Gastroesophageal sphincter (tissue), 4 donors: ENCODE measurements at regions not wholly inside any gene's neighbourhood (a gene's known extent, or its start where the extent isn't known, plus 50 kb on each side); places are given as distances from the start of the nearest gene placed in this dataset.
"Not testable (repeated sequence)": the region's sequence is repeated elsewhere in the genome, so short reads cannot be mapped to it uniquely, and the experiment has no call there.

Experiments used
- ATAC-seq: fragments of 150-250 bp; one replicate; pipeline ENCODE4 v1.9.1; 2016; ENCODE audit warnings: mild to moderate bottlenecking, moderate library complexity
- H3K27ac ChIP-seq, 4 donors: fragments of 200-600 bp; sonication (generic) in 3 of 4; 1 replicate in 3 of 4; 2 replicates in 1 of 4; pipeline ENCODE4 v1.5.1; 2016 to 2019
- H3K27me3 ChIP-seq: fragments of 200-600 bp; sonication (generic); one replicate; pipeline ENCODE4 v1.5.1; 2019
- H3K36me3 ChIP-seq, 2 donors: fragments of 200-600 bp; sonication (generic); one replicate each; pipeline ENCODE4 v1.5.1; 2019; ENCODE audit warnings: control low read depth in 1 of 2
- H3K4me1 ChIP-seq, 3 donors: fragments of 200-600 bp; sonication (generic); 1 replicate in 2 of 3; 2 replicates in 1 of 3; pipeline ENCODE4 v1.5.1; 2016 to 2019; ENCODE audit warnings: control low read depth in 2 of 3
- H3K4me3 ChIP-seq, 2 donors: fragments of 200-600 bp; sonication (generic); one replicate each; pipeline ENCODE4 v1.5.1; 2019; ENCODE audit warnings: mild to moderate bottlenecking in 1 of 2, moderate library complexity in 1 of 2
- H3K9me3 ChIP-seq, 3 donors: fragments of 200-600 bp; sonication (generic); one replicate each; pipeline ENCODE4 v1.5.1; 2017 to 2019; ENCODE audit warnings: control low read depth in 2 of 3
- CTCF ChIP-seq, 4 experiments: fragments of 200-600 bp in 2 of 4; fragments of 450-650 bp in 2 of 4; sonication (generic) in 1 of 4; IDR thresholded peaks; one replicate each; pipeline ENCODE4 v1.5.1; 2017 to 2019; ENCODE audit warnings: antibody characterized with exemption in 4 of 4, mild to moderate bottlenecking in 2 of 4, moderate library complexity in 2 of 4
- EP300 ChIP-seq: sonication (generic); formaldehyde crosslinking; IDR thresholded peaks from one replicate; pipeline ENCODE4 v1.6.1; 2017; ENCODE audit warnings: antibody characterized with exemption, mild to moderate bottlenecking
- POLR2A ChIP-seq, 2 donors: fragments of 450-650 bp; IDR thresholded peaks; one replicate each; pipeline ENCODE4 v1.6.1; 2017; ENCODE audit warnings: antibody characterized with exemption in 2 of 2, mild to moderate bottlenecking in 2 of 2, moderate library complexity in 1 of 2
- POLR2AphosphoS5 ChIP-seq: sonication (generic); formaldehyde crosslinking; IDR thresholded peaks from one replicate; pipeline ENCODE4 v1.6.1; 2017; ENCODE audit warnings: antibody characterized with exemption
- WGBS, 2 donors: methylation state at CpG; one replicate each; pipeline ENCODE4 v1.1.5; 2018; ENCODE audit warnings: low coverage in 1 of 2; 5-methylcytosine and 5-hydroxymethylcytosine counted together

GRCh38 chr6:15017261-15017660, 228.6 kb upstream of the JARID2 start:
- ATAC-seq: no peak
- no peak for TF ChIP-seq POLR2A (IDR thresholded peaks at IDR 0.05)
- TF ChIP-seq CTCF (IDR thresholded peaks at IDR 0.05): no peak
- no peak for TF ChIP-seq EP300
- TF ChIP-seq POLR2AphosphoS5: no peak
- WGBS, 2 donors: 28 to 41% methylated on average over 6 to 11 of the region's 11 CpGs
- H3K4me3 ChIP-seq: no peak overlapping the region
- no peaks in the 10 kb centered on the region for H3K4me1 ChIP-seq
- no peak overlapping the region for H3K27ac ChIP-seq
- no peaks in the 10 kb centered on the region for H3K36me3 ChIP-seq
- H3K9me3 ChIP-seq: no peaks in the 10 kb centered on the region
- H3K27me3 ChIP-seq: no peaks in the 10 kb centered on the region

DNA sequence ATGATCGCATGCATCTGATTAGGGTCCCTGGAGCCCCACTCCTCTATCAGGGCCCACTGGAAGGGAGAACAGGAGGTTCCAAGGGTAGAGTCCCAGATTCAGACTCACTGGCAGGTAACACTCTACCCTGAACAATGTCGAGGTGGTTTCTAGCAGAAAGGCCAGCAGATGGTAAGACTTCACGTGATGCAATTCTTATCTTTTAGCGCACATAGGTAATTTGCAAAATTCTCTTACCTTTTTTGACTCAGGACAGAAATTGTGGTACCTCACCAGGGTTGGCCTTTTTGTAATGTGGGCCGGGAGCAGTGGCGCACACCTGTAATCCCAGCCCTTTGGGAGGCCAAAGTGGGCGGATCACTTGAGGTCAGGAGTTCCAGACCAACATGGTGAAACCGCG, 228.1 kb upstream of the JARID2 start:
- Histone ChIP-seq H3K4me3 (no peak overlapping the region), H3K27me3 (no peaks in the 10 kb centered on the region), H3K36me3 (no peaks in the 10 kb centered on the region), H3K4me1 (no peaks in the 10 kb centered on the region), H3K27ac (no peak overlapping the region), H3K9me3 (no peaks in the 10 kb centered on the region)
- TF ChIP-seq EP300 (no peak), POLR2AphosphoS5 (no peak), POLR2A (IDR thresholded peaks at IDR 0.05) (no peak), CTCF (IDR thresholded peaks at IDR 0.05) (no peak)
- 95% methylated on average over 7 of the region's 9 CpGs; no CpG with 5 or more reads in 1 of the 2 donors for WGBS, 2 donors
- ATAC-seq: no peak

DNA sequence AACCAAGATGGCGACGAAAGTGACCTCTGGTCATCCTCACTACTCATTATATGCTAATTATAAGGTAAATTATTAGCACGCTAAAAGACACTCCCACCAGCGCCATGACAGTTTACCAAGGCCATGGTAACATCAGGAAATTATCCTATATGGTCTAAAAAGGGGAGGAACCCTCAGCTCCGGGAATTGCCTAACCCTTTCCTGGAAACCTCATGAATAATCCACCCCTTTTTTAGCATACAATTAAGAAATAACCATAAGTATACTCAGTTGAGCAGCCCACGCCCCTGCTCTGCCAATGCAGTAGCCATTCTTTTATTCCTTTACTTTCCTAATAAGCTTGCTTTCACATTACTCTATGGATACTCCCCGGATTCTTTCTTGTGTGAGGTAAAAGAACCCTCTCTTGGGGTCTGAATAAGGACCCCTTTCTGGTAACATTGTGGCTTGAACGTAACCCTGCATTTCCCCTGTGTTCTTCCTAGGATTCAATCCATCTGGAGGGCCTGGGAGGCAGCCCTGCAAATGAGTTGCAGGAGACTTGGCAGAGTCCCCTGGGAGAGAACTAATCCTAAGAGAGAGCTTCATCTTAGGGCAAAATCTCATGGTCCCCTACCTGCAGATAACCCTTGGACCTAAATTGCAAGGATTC, 225.6 kb upstream of the JARID2 start:
- ATAC-seq: no peak
- Histone ChIP-seq H3K36me3 (no peaks in the 10 kb centered on the region), H3K27me3 (no peaks in the 10 kb centered on the region), H3K4me1 (no peaks in the 10 kb centered on the region), H3K27ac (no peak overlapping the region), H3K9me3 (no peaks in the 10 kb centered on the region), H3K4me3 (no peak overlapping the region)
- TF ChIP-seq POLR2A (IDR thresholded peaks at IDR 0.05): no peak
- no peak for TF ChIP-seq CTCF (IDR thresholded peaks at IDR 0.05)
- TF ChIP-seq POLR2AphosphoS5: no peak
- TF ChIP-seq EP300: no peak
- 94 to 96% methylated on average over 7 to 8 of the region's 8 CpGs for WGBS, 2 donors

DNA sequence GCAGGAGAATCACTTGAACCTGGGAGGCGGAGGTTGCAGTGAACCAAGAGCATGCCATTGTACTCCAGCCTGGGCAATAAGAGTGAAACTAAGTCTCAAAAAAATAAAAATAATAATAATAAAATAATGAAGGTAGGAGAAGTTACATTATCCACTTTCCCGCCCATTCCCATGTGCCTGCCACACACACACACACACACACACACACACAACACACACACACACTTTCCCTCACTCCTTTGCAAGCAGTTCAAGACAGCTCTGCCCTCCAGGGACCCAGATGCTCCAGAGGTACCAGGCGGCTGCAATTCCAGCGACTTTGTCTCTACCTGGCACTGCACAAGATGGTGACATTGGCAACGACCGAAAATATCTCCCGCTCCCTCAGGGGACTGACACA, 224.8 kb upstream of the JARID2 start:
- H3K36me3 ChIP-seq: no peaks in the 10 kb centered on the region
- H3K9me3 ChIP-seq: no peaks in the 10 kb centered on the region
- H3K27me3 ChIP-seq: no peaks in the 10 kb centered on the region
- WGBS, 2 donors: 79 to 89% methylated on average over 4 to 7 of the region's 7 CpGs
- H3K4me3 ChIP-seq: no peak overlapping the region
- TF ChIP-seq POLR2A (IDR thresholded peaks at IDR 0.05) (no peak), EP300 (no peak), POLR2AphosphoS5 (no peak), CTCF (IDR thresholded peaks at IDR 0.05) (no peak)
- ATAC-seq: no peak
- H3K4me1 ChIP-seq: no peaks in the 10 kb centered on the region
- no peak overlapping the region for H3K27ac ChIP-seq

- not testable (repeated sequence) for H3K9me3 ChIP-seq, H3K27ac ChIP-seq, H3K27me3 ChIP-seq, H3K4me3 ChIP-seq, ATAC-seq, H3K36me3 ChIP-seq, H3K4me1 ChIP-seq
- 91 to 100% methylated on average over 1 to 4 of the region's 14 CpGs for WGBS, 2 donors
Measured at GRCh38 chr6:15023018-15023417, 222.9 kb upstream of the JARID2 start.
